Calu3 (cell line): ENCODE measurements at regions not wholly inside any gene's neighbourhood (a gene's known extent, or its start where the extent isn't known, plus 50 kb on each side); places are given as distances from the start of the nearest gene placed in this dataset.
"Not testable (repeated sequence)": the region's sequence is repeated elsewhere in the genome, so short reads cannot be mapped to it uniquely, and the experiment has no call there.

Experiments used
- BruUV-seq: library from RNA; stranded (reverse); fragments of 400-500 nt; replicated peaks from 2 replicates; lab custom pipeline; 2021; lab: Mats Ljungman, UMichigan
- CTCF ChIA-PET: fragments of 300-600 bp; sonication (Branson Sonifier 250); formaldehyde crosslinking; loops from one replicate; lab custom pipeline; 2022; ENCODE audit warnings: antibody characterized with exemption; lab: Charles Lee
- DNase-seq: peaks from one replicate; pipeline ENCODE4 v3.0.0; 2022
- H3K27ac Mint-ChIP-seq: one replicate; pipeline ENCODE4 v1.8.0; 2022; ENCODE audit warnings: mixed read lengths; ENCODE audit not compliant: unreplicated experiment
- H3K27me3 Mint-ChIP-seq: one replicate; pipeline ENCODE4 v1.8.0; 2022; ENCODE audit warnings: mixed read lengths; ENCODE audit not compliant: unreplicated experiment
- H3K36me3 Mint-ChIP-seq: one replicate; pipeline ENCODE4 v1.8.0; 2022; ENCODE audit warnings: mild to moderate bottlenecking, moderate library complexity, mixed read lengths; ENCODE audit not compliant: insufficient read depth, unreplicated experiment
- H3K4me1 Mint-ChIP-seq: one replicate; pipeline ENCODE4 v1.8.0; 2022; ENCODE audit warnings: mild to moderate bottlenecking, low read depth, mixed read lengths; ENCODE audit not compliant: unreplicated experiment
- H3K4me3 Mint-ChIP-seq: one replicate; pipeline ENCODE4 v1.8.0; 2022; ENCODE audit warnings: mild to moderate bottlenecking, low read depth, moderate library complexity, mixed read lengths; ENCODE audit not compliant: unreplicated experiment
- H3K9me3 Mint-ChIP-seq: one replicate; pipeline ENCODE4 v1.8.0; 2022; ENCODE audit warnings: low read depth, mixed read lengths; ENCODE audit not compliant: unreplicated experiment
- intact Hi-C: fragments of 100-400 bp; cut with micrococcal nuclease; formaldehyde crosslinking; loops from one replicate; pipeline ENCODE4 v1.10.0; 2022; ENCODE audit not compliant: unreplicated experiment
- TF ChIP-seq, protein P1 (sequence below): fragments of 200-600 bp; IDR thresholded peaks from one replicate; pipeline ENCODE4 v1.8.0; 2022; ENCODE audit warnings: antibody characterized with exemption; ENCODE audit not compliant: unreplicated experiment

DNA sequence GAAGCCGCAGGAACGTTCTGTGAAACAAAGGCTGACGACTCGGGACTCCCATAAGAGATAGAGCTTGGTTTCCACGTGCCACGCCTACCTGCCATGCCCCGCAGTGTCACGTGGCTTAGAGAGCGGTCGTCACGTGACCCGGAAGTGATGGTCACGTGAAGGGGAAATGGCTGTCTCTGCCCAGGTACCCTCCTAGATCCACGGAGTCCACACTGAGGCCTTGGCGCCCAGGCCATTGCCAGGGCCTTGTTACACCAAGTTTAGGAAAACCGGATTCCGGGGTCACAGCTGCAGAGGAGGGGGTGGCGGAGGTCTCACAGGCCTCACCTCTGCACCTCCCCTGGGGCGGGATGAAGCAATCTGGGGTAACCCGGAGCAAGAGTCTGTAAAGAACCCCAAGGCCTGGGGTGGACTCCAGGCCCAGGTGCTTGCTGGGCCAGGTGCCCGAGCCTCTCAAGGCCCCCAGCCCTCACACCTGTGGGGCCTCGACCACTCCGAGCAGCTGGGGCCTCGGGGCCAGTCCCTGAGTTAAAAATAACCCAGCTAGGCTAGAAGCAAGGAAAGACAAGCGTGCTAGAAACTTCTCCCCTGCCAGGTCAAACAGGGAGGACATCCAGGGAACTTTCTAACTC is 113.5 kb upstream of the ZNF236 start:
- intact Hi-C loops = no loop called here

DNA sequence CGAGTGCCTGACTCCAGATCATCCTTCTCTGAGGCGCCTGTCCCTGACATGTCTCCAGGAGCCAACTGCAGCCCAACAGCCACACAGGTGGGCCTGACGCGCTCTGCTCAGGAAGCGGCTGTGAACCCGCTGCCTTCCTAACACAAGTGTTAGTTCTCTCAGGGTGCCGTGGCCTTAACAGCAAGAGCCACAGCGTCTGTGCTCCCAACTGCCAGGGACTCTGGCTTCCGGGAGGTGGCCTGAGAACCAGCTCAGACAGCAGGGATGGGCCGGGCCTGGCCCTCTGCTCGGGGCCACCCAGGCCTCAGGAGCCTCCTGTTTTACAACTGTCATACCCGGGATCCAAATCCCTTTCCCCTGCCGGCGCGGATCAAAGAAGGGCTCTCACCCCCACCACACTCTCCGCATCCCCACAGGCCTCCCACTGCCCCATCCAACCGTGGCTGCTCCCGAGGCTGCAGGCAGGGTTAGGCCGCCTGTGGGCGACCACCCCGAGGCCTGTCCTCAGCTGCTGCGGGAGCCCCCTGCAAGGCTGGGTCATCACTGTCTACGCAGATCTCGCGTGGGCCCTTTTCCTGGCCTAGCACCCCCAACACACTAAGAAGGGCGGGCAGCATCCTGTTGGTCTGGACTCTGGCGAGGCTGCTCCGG is 114.2 kb upstream of the ZNF236 start:
- no peak overlapping the region for H3K4me3 Mint-ChIP-seq
- intact Hi-C loops = no loop called here
- CTCF ChIA-PET = interaction anchor here (1.0 kb wide), 1 partner anchor 309 kb away, joined by 6 read pairs; no protein-coding TSS in a partner anchor

More for the DNA sequence above, 113.5 kb upstream of the ZNF236 start:
- TF ChIP-seq, protein P1, sequence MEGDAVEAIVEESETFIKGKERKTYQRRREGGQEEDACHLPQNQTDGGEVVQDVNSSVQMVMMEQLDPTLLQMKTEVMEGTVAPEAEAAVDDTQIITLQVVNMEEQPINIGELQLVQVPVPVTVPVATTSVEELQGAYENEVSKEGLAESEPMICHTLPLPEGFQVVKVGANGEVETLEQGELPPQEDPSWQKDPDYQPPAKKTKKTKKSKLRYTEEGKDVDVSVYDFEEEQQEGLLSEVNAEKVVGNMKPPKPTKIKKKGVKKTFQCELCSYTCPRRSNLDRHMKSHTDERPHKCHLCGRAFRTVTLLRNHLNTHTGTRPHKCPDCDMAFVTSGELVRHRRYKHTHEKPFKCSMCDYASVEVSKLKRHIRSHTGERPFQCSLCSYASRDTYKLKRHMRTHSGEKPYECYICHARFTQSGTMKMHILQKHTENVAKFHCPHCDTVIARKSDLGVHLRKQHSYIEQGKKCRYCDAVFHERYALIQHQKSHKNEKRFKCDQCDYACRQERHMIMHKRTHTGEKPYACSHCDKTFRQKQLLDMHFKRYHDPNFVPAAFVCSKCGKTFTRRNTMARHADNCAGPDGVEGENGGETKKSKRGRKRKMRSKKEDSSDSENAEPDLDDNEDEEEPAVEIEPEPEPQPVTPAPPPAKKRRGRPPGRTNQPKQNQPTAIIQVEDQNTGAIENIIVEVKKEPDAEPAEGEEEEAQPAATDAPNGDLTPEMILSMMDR = no peak
- CTCF ChIA-PET = interaction anchor here (2.2 kb wide), 1 partner anchor 310 kb away, joined by 11 read pairs; no protein-coding TSS in a partner anchor
- Mint-ChIP-seq H3K36me3 (no peaks in the 10 kb centered on the region), H3K27ac (no peak overlapping the region), H3K4me3 (no peak overlapping the region), H3K27me3 (peaks cover 15% of the 10 kb centered on the region), H3K9me3 (no peaks in the 10 kb centered on the region), H3K4me1 (no peaks in the 10 kb centered on the region)
- no TSS peak for BruUV-seq
- DNase-seq = no peak

DNA sequence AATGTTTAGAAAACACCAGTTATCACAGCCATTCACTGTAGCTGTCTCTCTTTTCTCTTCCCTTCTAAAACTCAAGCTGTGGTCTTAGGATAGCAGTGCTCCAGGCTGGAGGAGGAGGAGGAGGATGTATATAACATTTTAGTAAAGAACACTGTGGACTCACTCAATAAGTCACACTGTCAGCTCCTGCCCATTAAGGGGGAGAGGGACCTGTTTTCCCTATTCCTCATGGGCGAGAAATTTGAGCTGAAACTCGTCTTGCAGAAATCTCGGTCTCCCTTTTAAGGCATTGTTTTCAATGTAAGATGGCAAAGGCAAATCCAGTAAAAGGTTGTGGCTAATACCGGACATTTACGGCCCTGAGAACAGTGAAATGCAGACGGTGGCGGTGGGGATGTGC is 114.8 kb upstream of the ZNF236 start:
- TF ChIP-seq, protein P1 = no peak
- no peaks in the 10 kb centered on the region for H3K4me1 Mint-ChIP-seq
- H3K9me3 Mint-ChIP-seq = no peaks in the 10 kb centered on the region
- CTCF ChIA-PET = interaction anchor here (1.0 kb wide), 1 partner anchor 309 kb away, joined by 6 read pairs; no protein-coding TSS in a partner anchor
- no peaks in the 10 kb centered on the region for H3K36me3 Mint-ChIP-seq
- no peak for DNase-seq
- H3K27me3 Mint-ChIP-seq = peaks cover 28% of the 10 kb centered on the region
- no TSS peak for BruUV-seq
- H3K27ac Mint-ChIP-seq = no peak overlapping the region
- intact Hi-C loops = no loop called here
- H3K4me3 Mint-ChIP-seq = no peak overlapping the region

More for the DNA sequence above, 114.2 kb upstream of the ZNF236 start:
- H3K27ac Mint-ChIP-seq = no peak overlapping the region
- no peaks in the 10 kb centered on the region for H3K36me3 Mint-ChIP-seq
- H3K4me1 Mint-ChIP-seq = no peaks in the 10 kb centered on the region
- DNase-seq = no peak
- no peaks in the 10 kb centered on the region for H3K9me3 Mint-ChIP-seq
- BruUV-seq = no TSS peak
- H3K27me3 Mint-ChIP-seq = peaks cover 22% of the 10 kb centered on the region
- TF ChIP-seq, protein P1 = no peak

DNA sequence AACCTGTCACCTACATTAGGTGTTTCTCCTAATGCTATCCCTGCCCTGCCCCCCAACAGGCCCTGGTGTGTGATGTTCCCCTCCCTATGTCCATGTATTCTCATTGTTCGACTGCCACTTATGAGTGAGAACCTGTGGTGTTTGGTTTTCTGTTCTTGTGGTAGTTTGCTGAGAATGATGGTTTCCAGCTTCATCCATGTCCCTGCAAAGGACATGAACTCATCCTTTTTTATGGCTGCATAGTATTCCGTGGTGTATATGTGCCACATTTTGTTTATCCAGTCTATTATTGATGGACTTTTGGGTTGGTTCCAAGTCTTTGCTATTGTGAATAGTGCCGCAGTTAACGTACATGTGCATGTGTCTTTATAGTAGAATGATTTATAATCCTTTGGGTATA is 117.8 kb upstream of the ZNF236 start:
- intact Hi-C loops, H3K27ac Mint-ChIP-seq, H3K36me3 Mint-ChIP-seq, H3K4me3 Mint-ChIP-seq, BruUV-seq, H3K4me1 Mint-ChIP-seq, H3K9me3 Mint-ChIP-seq, DNase-seq: not testable (repeated sequence)
- CTCF ChIA-PET = interaction anchor here (0.6 kb wide), 1 partner anchor 17 kb away, joined by 6 read pairs; no protein-coding TSS in a partner anchor
- H3K27me3 Mint-ChIP-seq = peaks cover 38% of the 10 kb centered on the region
